Osteoblast (primary cell): ENCODE measurements at regions not wholly inside any gene's neighbourhood (a gene's known extent, or its start where the extent isn't known, plus 50 kb on each side); places are given as distances from the start of the nearest gene placed in this dataset.

Source experiments
- DNase-seq: peaks from one replicate; pipeline ENCODE4 v3.0.0; 2011; ENCODE audit warnings: low spot score, mixed read lengths; ENCODE audit not compliant: insufficient read length; ENCODE audit errors: missing footprints
- H2AFZ ChIP-seq: 2 replicates; pipeline ENCODE4 v1.6.0; 2011; ENCODE audit warnings: mild to moderate bottlenecking, low read length
- H3K27ac ChIP-seq: 2 replicates; pipeline ENCODE4 v1.5.1; 2011; ENCODE audit warnings: mild to moderate bottlenecking, low read depth, low read length, moderate library complexity
- H3K27me3 ChIP-seq: 2 replicates; pipeline ENCODE4 v1.6.0; 2012; ENCODE audit warnings: mild to moderate bottlenecking, control low read depth, inconsistent platforms, low read length, moderate library complexity; ENCODE audit not compliant: insufficient read depth
- H3K36me3 ChIP-seq: 2 replicates; pipeline ENCODE4 v1.5.1; 2011; ENCODE audit warnings: mild to moderate bottlenecking, low read length, control low read depth, moderate library complexity; ENCODE audit not compliant: insufficient read depth
- H3K4me1 ChIP-seq: 2 replicates; pipeline ENCODE4 v1.5.1; 2011; ENCODE audit warnings: mild to moderate bottlenecking, low read length, control low read depth, moderate library complexity; ENCODE audit not compliant: insufficient read depth
- H3K4me2 ChIP-seq: 2 replicates; pipeline ENCODE4 v1.6.0; 2011; ENCODE audit warnings: mild to moderate bottlenecking, low read length; ENCODE audit not compliant: insufficient read depth
- H3K4me3 ChIP-seq: fragments of 200-600 bp; sonication (generic); 3 replicates; pipeline ENCODE4 v1.5.1; 2012; ENCODE audit warnings: mild to moderate bottlenecking, low read length, inconsistent platforms; ENCODE audit not compliant: insufficient read depth
- H3K79me2 ChIP-seq: 2 replicates; pipeline ENCODE4 v1.6.0; 2012; ENCODE audit warnings: mild to moderate bottlenecking, low read length, control low read depth, inconsistent platforms; ENCODE audit not compliant: insufficient read depth
- H3K9me3 ChIP-seq: 2 replicates; pipeline ENCODE4 v1.5.1; 2011; ENCODE audit warnings: low read depth, low read length, control low read depth
- H4K20me1 ChIP-seq: 2 replicates; pipeline ENCODE4 v1.6.0; 2012; ENCODE audit warnings: mild to moderate bottlenecking, low read length, control low read depth; ENCODE audit not compliant: insufficient read depth
- TF ChIP-seq, protein P1 (sequence below): IDR thresholded peaks from 2 replicates; pipeline ENCODE4 v1.5.1; 2011; ENCODE audit warnings: mild to moderate bottlenecking, low read depth, low read length, moderate library complexity; ENCODE audit errors: extremely low read depth

DNA sequence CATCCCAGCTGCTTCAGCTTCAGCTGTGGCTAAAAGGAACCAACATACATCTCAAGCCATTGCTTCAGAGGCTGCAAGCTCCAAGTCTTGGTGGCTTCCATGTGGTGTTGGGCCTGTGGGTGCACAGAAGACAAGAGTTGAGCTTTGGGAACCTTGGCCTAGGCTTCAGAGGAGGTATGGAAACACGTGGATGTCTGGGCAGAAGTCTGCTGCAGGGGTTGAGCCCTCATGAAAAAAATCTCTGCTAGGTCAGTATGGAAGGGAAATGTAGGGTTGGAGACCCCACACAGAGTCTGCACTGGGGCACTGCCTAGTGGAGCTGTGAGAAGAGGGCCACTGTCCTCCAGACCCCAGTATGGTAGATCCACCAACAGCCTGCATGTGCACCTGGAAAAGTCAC lies 279.3 kb downstream of the MZT1 start:
- no peaks in the 10 kb centered on the region for H3K4me1 ChIP-seq
- DNase-seq = no peak
- TF ChIP-seq, protein P1, sequence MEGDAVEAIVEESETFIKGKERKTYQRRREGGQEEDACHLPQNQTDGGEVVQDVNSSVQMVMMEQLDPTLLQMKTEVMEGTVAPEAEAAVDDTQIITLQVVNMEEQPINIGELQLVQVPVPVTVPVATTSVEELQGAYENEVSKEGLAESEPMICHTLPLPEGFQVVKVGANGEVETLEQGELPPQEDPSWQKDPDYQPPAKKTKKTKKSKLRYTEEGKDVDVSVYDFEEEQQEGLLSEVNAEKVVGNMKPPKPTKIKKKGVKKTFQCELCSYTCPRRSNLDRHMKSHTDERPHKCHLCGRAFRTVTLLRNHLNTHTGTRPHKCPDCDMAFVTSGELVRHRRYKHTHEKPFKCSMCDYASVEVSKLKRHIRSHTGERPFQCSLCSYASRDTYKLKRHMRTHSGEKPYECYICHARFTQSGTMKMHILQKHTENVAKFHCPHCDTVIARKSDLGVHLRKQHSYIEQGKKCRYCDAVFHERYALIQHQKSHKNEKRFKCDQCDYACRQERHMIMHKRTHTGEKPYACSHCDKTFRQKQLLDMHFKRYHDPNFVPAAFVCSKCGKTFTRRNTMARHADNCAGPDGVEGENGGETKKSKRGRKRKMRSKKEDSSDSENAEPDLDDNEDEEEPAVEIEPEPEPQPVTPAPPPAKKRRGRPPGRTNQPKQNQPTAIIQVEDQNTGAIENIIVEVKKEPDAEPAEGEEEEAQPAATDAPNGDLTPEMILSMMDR = no peak

DNA sequence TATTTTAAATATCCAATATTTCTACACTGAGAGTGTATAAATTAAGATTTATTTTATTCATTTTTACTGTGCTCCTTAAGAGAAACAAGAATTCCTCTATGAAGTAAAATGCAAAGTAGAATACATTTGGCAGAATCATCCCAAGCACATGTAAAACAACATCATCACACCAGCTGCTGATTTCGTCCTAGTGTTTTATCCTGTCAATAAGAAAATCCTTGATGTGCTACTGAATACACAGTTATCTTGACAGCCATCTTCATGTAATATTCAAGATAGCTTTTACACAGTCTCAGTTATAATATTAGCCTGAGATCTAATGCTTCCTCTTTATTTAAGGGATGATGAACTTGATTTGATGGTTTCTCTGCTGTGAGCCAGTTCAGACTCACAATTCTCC lies 282.4 kb downstream of the MZT1 start:
- H3K4me3 ChIP-seq = no peak overlapping the region
- H3K27ac ChIP-seq = no peak overlapping the region
- H3K27me3 ChIP-seq = no peaks in the 10 kb centered on the region
- no peaks in the 10 kb centered on the region for H3K79me2 ChIP-seq
- H2AFZ ChIP-seq = no peak overlapping the region
- no peak for DNase-seq
- H3K4me2 ChIP-seq = no peak overlapping the region
- H3K9me3 ChIP-seq = no peaks in the 10 kb centered on the region
- no peaks in the 10 kb centered on the region for H3K36me3 ChIP-seq
- no peaks in the 10 kb centered on the region for H4K20me1 ChIP-seq
- no peaks in the 10 kb centered on the region for H3K4me1 ChIP-seq
- TF ChIP-seq, protein P1 = no peak

More for the DNA sequence above, 279.3 kb downstream of the MZT1 start:
- H3K79me2 ChIP-seq = no peaks in the 10 kb centered on the region
- no peak overlapping the region for H3K4me2 ChIP-seq
- H2AFZ ChIP-seq = no peak overlapping the region
- H3K36me3 ChIP-seq = no peaks in the 10 kb centered on the region
- H3K27me3 ChIP-seq = no peaks in the 10 kb centered on the region
- H3K4me3 ChIP-seq = no peak overlapping the region
- H3K9me3 ChIP-seq = no peaks in the 10 kb centered on the region
- no peaks in the 10 kb centered on the region for H4K20me1 ChIP-seq
- H3K27ac ChIP-seq = no peak overlapping the region

DNA sequence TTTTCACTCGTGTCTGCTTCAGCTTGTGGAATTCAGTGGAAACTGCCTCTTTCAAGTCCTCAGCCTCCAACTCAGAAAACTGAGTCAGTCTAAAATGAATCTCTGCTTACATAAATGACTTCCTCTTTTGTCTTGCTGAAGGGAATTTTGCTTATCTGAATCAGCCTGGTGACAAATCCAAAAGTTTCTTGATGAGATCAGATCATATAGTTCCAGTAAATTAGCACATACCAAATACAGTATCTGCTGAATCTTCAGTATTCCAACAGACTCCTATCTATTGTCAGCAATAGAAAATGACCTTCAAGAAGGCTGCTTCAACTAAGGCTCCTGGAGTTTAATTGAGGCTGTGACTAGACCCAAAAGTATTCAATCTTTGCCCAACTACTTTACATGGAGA lies 290.0 kb downstream of the MZT1 start:
- H4K20me1 ChIP-seq = no peaks in the 10 kb centered on the region
- TF ChIP-seq, protein P1 = no peak
- peak overlapping the region; percentile 2 for H2AFZ ChIP-seq
- no peaks in the 10 kb centered on the region for H3K36me3 ChIP-seq
- no peak for DNase-seq
- no peaks in the 10 kb centered on the region for H3K79me2 ChIP-seq
- no peaks in the 10 kb centered on the region for H3K9me3 ChIP-seq
- H3K27ac ChIP-seq = no peak overlapping the region
- H3K4me2 ChIP-seq = peak overlapping the region; percentile 5
- no peaks in the 10 kb centered on the region for H3K27me3 ChIP-seq
- H3K4me3 ChIP-seq = no peak overlapping the region
- peaks cover 8% of the 10 kb centered on the region for H3K4me1 ChIP-seq

DNA sequence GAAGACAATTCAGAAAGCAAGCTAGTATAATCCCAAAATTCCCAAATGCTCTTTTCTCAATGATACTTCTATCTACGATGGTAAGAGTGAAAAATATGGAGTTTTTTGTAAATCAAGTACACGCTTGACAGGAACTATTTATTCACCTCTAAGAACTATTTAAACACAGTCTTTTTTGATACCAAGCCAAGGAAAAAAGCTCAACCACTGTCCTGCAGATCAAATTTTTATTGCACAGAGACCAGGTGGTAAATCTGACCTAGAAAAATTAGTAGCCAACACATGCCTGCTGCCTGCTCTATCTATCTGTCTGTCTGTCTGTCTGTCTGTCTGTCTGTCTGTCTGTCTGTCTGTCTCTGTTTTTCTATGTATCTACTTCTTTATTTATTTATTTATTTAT lies 292.2 kb downstream of the MZT1 start:
- H3K36me3 ChIP-seq = no peaks in the 10 kb centered on the region
- no peaks in the 10 kb centered on the region for H3K9me3 ChIP-seq
- TF ChIP-seq, protein P1 = no peak

More for the DNA sequence above, 292.2 kb downstream of the MZT1 start:
- DNase-seq = no peak
- H3K4me1 ChIP-seq = peaks cover 8% of the 10 kb centered on the region
- H3K27me3 ChIP-seq = no peaks in the 10 kb centered on the region
- no peaks in the 10 kb centered on the region for H3K79me2 ChIP-seq
- H3K4me2 ChIP-seq = no peak overlapping the region
- H2AFZ ChIP-seq = no peak overlapping the region
- H3K27ac ChIP-seq = no peak overlapping the region
- no peak overlapping the region for H3K4me3 ChIP-seq
- no peaks in the 10 kb centered on the region for H4K20me1 ChIP-seq
